PC-9 (cell line): ENCODE measurements at regions not wholly inside any gene's neighbourhood (a gene's known extent, or its start where the extent isn't known, plus 50 kb on each side); places are given as distances from the start of the nearest gene placed in this dataset.

Experiments
- BruUV-seq: library from RNA; stranded (reverse); fragments of 400-500 nt; replicated peaks from 2 replicates; lab custom pipeline; 2021; lab: Mats Ljungman, UMichigan
- CTCF ChIA-PET: fragments of 300-600 bp; sonication (Branson Sonifier 250); formaldehyde crosslinking; loops from one replicate; lab custom pipeline; 2022; ENCODE audit warnings: antibody characterized with exemption; lab: Charles Lee
- POLR2A ChIA-PET: fragments of 300-600 bp; sonication (Branson Sonifier 250); formaldehyde crosslinking; loops from one replicate; lab custom pipeline; 2022; ENCODE audit warnings: antibody characterized with exemption; ENCODE audit not compliant: unreplicated experiment; lab: Charles Lee
- DNase-seq, 2 experiments: peaks; one replicate each; pipeline versions ENCODE4 v3.0.0 to v3.0.0-alpha.2; 2015 to 2022; ENCODE audit warnings: mixed read lengths in 1 of 2
- H2AFZ ChIP-seq: fragments of 200-600 bp; sonication (generic); 2 replicates; pipeline ENCODE4 v1.8.1; 2017; ENCODE audit warnings: antibody characterized with exemption
- H3F3A ChIP-seq: fragments of 200-600 bp; sonication (generic); 2 replicates; pipeline ENCODE4 v1.8.1; 2017; ENCODE audit warnings: antibody characterized with exemption, mild to moderate bottlenecking, low read depth; ENCODE audit not compliant: insufficient read depth
- H3K27ac ChIP-seq: fragments of 200-600 bp; sonication (generic); 2 replicates; pipeline ENCODE4 v1.6.1; 2016; ENCODE audit warnings: mixed run types
- H3K27me3 ChIP-seq: fragments of 200-600 bp; sonication (generic); 2 replicates; pipeline ENCODE4 v1.6.1; 2016; ENCODE audit warnings: low read depth, mixed run types; ENCODE audit not compliant: insufficient read depth
- H3K36me3 ChIP-seq: fragments of 200-600 bp; sonication (generic); 2 replicates; pipeline ENCODE4 v1.6.1; 2016; ENCODE audit warnings: low read depth, mixed run types
- H3K4me1 ChIP-seq: fragments of 200-600 bp; sonication (generic); replicated peaks from 2 replicates; pipeline ENCODE4 v1.6.1; 2016; ENCODE audit warnings: mixed run types; ENCODE audit not compliant: insufficient read depth
- H3K4me2 ChIP-seq: fragments of 200-600 bp; sonication (generic); 2 replicates; pipeline ENCODE4 v1.6.1; 2017; ENCODE audit warnings: mixed run types
- H3K4me3 ChIP-seq: fragments of 200-600 bp; sonication (generic); 2 replicates; pipeline ENCODE4 v1.6.1; 2016; ENCODE audit warnings: mixed run types
- H3K79me2 ChIP-seq: fragments of 200-600 bp; sonication (generic); 2 replicates; pipeline ENCODE4 v1.6.1; 2017; ENCODE audit warnings: low read depth, mixed run types
- H3K9me2 ChIP-seq: fragments of 200-600 bp; sonication (generic); 2 replicates; pipeline ENCODE4 v1.8.1; 2017; ENCODE audit warnings: mild to moderate bottlenecking; ENCODE audit not compliant: insufficient read depth
- H3K9me3 ChIP-seq: fragments of 200-600 bp; sonication (generic); 2 replicates; pipeline ENCODE4 v1.8.1; 2016; ENCODE audit warnings: low read depth; ENCODE audit not compliant: insufficient read depth
- H4K20me1 ChIP-seq: fragments of 200-600 bp; sonication (generic); 2 replicates; pipeline ENCODE4 v1.8.1; 2017; ENCODE audit not compliant: insufficient read depth
- EZH2 ChIP-seq: fragments of 200-600 bp; sonication (generic); IDR thresholded peaks from 2 replicates; pipeline ENCODE4 v1.8.0; 2017; ENCODE audit warnings: antibody characterized with exemption, low read depth
- intact Hi-C: fragments of 100-400 bp; cut with micrococcal nuclease; formaldehyde crosslinking; loops from one replicate; pipeline ENCODE4 v1.10.0; 2022; ENCODE audit not compliant: unreplicated experiment
- TF ChIP-seq, protein P1 (sequence below): fragments of 200-600 bp; sonication (generic); conservative IDR thresholded peaks from 2 replicates; pipeline ENCODE4 v1.6.1; 2017; ENCODE audit warnings: mixed run types, antibody characterized with exemption, mild to moderate bottlenecking, moderate library complexity

DNA sequence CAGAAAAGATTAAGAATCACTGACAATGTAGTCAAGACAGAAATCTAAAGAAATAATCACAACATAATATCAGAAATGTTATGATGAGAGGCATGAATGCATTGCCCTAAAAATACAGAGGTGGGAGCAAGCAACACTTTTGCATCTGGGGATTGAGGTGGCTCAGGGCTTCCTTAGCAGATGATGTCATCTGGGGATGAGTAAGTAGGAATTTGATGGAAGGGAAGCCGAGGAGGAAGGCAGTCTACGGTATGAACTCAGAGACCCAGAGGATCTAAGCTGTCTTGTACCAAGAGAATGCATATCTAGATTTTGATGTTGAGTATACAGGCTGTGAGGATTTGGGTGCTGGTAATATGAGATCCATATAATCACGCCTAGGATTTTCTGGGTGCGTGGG, 193.0 kb upstream of the SNX19 start:
- Histone ChIP-seq H3K9me2 (no peaks in the 10 kb centered on the region), H3F3A (no peaks in the 10 kb centered on the region), H3K27me3 (peaks cover 34% of the 10 kb centered on the region), H3K4me1 (no peaks in the 10 kb centered on the region), H3K79me2 (no peaks in the 10 kb centered on the region), H3K4me3 (no peak overlapping the region), H4K20me1 (no peaks in the 10 kb centered on the region), H3K9me3 (no peaks in the 10 kb centered on the region), H3K27ac (no peak overlapping the region), H2AFZ (no peak overlapping the region), H3K4me2 (no peak overlapping the region), H3K36me3 (no peaks in the 10 kb centered on the region)
- ChIA-PET CTCF (no interaction called here), POLR2A (no interaction called here)
- BruUV-seq, result no TSS peak
- intact Hi-C loops, result no loop called here
- TF ChIP-seq EZH2, result no peak
- TF ChIP-seq, protein P1, sequence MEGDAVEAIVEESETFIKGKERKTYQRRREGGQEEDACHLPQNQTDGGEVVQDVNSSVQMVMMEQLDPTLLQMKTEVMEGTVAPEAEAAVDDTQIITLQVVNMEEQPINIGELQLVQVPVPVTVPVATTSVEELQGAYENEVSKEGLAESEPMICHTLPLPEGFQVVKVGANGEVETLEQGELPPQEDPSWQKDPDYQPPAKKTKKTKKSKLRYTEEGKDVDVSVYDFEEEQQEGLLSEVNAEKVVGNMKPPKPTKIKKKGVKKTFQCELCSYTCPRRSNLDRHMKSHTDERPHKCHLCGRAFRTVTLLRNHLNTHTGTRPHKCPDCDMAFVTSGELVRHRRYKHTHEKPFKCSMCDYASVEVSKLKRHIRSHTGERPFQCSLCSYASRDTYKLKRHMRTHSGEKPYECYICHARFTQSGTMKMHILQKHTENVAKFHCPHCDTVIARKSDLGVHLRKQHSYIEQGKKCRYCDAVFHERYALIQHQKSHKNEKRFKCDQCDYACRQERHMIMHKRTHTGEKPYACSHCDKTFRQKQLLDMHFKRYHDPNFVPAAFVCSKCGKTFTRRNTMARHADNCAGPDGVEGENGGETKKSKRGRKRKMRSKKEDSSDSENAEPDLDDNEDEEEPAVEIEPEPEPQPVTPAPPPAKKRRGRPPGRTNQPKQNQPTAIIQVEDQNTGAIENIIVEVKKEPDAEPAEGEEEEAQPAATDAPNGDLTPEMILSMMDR, result no peak
- DNase-seq, result no peak

DNA sequence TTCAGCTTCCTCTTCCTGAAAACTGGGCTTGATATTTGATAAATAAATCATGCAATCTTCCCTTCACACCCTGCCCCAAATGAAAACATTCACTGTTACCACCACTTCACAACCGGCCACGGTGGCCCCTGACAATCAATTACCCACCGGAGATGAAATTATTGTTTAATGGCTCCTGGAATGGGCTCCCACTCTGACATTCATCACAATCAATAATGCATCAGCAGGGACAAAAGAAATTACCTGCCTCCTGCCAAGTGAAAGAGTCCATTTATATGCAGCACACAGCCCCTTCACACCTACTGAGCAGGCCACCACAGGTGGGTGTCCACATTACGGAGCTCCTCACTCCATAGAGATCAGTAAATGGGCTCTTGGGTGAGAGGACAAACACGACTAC, 193.5 kb upstream of the SNX19 start:
- H3K9me3 ChIP-seq, result no peaks in the 10 kb centered on the region
- TF ChIP-seq, protein P1, result no peak
- no peak for TF ChIP-seq EZH2
- no peaks in the 10 kb centered on the region; the same call in 1 of the 2 replicates for H3K9me2 ChIP-seq
- H3K79me2 ChIP-seq, result no peaks in the 10 kb centered on the region
- no TSS peak for BruUV-seq
- no peak overlapping the region for H3K27ac ChIP-seq
- DNase-seq, result no peak
- peaks cover 34% of the 10 kb centered on the region for H3K27me3 ChIP-seq
- H2AFZ ChIP-seq, result no peak overlapping the region
- no peak overlapping the region for H3K4me3 ChIP-seq
- no peak overlapping the region for H3K4me2 ChIP-seq
- ChIA-PET CTCF (no interaction called here), POLR2A (no interaction called here)
- no peaks in the 10 kb centered on the region for H3F3A ChIP-seq
- H4K20me1 ChIP-seq, result no peaks in the 10 kb centered on the region
- no peaks in the 10 kb centered on the region for H3K4me1 ChIP-seq
- intact Hi-C loops, result no loop called here
- H3K36me3 ChIP-seq, result no peaks in the 10 kb centered on the region

DNA sequence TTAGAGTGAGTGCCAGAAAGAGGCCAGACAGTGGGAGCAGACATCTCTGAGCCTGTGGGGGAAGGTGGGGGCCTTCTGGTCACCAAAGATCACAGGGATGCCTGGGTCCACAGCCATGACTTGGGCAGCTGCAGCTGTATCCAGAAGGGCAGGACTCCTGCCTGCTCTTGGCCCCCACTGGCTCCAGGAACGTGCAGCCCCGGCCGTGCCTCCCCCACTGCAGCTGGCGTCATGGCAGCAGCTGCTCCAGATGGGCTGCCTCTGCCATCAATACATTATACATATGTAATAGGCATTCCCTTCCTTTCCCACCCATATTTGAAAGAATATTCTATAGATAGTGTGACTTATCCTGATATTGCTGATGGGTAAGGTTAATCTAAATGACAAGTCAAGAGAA, 195.5 kb upstream of the SNX19 start:
- BruUV-seq, result no TSS peak

More for the DNA sequence above, 195.5 kb upstream of the SNX19 start:
- H3K4me3 ChIP-seq, result no peak overlapping the region
- POLR2A ChIA-PET, result no interaction called here
- no peak overlapping the region for H2AFZ ChIP-seq
- H3K4me2 ChIP-seq, result no peak overlapping the region
- H3K36me3 ChIP-seq, result no peaks in the 10 kb centered on the region
- TF ChIP-seq, protein P1, result no peak
- no peak for TF ChIP-seq EZH2
- H3F3A ChIP-seq, result no peaks in the 10 kb centered on the region
- peaks cover 31% of the 10 kb centered on the region for H3K27me3 ChIP-seq
- H3K9me2 ChIP-seq, result no peaks in the 10 kb centered on the region; the same call in 1 of the 2 replicates
- DNase-seq, result no peak
- intact Hi-C loops, result no loop called here
- no peaks in the 10 kb centered on the region for H3K9me3 ChIP-seq
- CTCF ChIA-PET, result no interaction called here
- H3K27ac ChIP-seq, result no peak overlapping the region
- H3K79me2 ChIP-seq, result no peaks in the 10 kb centered on the region
- no peaks in the 10 kb centered on the region for H3K4me1 ChIP-seq
- H4K20me1 ChIP-seq, result no peaks in the 10 kb centered on the region
